ENCODE measurements at regions not wholly inside any gene's neighbourhood (a gene's known extent, or its start where the extent isn't known, plus 50 kb on each side); places are given as distances from the start of the nearest gene placed in this dataset.

DNA sequence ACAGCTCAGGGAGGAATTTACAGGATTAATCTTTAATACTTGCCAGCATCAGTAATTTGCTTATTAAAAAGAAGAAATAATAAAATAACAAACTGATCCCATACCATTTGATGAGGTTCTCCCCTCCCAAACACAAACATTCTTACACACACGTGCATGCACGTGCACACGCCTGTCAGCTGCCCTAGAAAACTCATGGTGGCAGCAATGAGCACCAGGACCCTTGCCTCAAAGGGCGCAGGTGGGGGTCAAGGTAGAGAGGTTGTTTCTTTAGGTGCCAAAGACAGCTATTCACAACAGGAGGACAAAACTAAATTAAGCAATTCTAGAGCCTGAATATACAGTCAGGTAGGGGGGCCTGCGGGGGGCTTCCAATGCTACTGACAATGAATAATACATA, 219.3 kb downstream of the BUD13 start:
- TF ChIP-seq, protein P1, sequence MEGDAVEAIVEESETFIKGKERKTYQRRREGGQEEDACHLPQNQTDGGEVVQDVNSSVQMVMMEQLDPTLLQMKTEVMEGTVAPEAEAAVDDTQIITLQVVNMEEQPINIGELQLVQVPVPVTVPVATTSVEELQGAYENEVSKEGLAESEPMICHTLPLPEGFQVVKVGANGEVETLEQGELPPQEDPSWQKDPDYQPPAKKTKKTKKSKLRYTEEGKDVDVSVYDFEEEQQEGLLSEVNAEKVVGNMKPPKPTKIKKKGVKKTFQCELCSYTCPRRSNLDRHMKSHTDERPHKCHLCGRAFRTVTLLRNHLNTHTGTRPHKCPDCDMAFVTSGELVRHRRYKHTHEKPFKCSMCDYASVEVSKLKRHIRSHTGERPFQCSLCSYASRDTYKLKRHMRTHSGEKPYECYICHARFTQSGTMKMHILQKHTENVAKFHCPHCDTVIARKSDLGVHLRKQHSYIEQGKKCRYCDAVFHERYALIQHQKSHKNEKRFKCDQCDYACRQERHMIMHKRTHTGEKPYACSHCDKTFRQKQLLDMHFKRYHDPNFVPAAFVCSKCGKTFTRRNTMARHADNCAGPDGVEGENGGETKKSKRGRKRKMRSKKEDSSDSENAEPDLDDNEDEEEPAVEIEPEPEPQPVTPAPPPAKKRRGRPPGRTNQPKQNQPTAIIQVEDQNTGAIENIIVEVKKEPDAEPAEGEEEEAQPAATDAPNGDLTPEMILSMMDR (IDR thresholded peaks at IDR 0.05): peak; percentile 51
- TF ChIP-seq ZFX (IDR thresholded peaks at IDR 0.05; ENCODE audit: borderline replicate concordance): no peak

Data from 22Rv1 (cell line).